OCI-LY1 (cell line): ENCODE measurements at regions not wholly inside any gene's neighbourhood (a gene's known extent, or its start where the extent isn't known, plus 50 kb on each side); places are given as distances from the start of the nearest gene placed in this dataset.

Experiments
- EZH2 ChIP-seq: fragments of 200-600 bp; sonication (generic), shearing (Covaris generic); IDR thresholded peaks from 2 replicates; pipeline ENCODE4 v1.8.0; 2017; ENCODE audit warnings: borderline replicate concordance, mixed run types, mild to moderate bottlenecking, antibody characterized with exemption, low read length, moderate library complexity, mixed read lengths
- TF ChIP-seq, protein P1 (sequence below): fragments of 200-600 bp; sonication (generic), shearing (Covaris generic); IDR thresholded peaks from 2 replicates; pipeline ENCODE4 v1.5.1; 2017; ENCODE audit warnings: mild to moderate bottlenecking, antibody characterized with exemption, low read length, moderate library complexity, mixed read lengths

DNA sequence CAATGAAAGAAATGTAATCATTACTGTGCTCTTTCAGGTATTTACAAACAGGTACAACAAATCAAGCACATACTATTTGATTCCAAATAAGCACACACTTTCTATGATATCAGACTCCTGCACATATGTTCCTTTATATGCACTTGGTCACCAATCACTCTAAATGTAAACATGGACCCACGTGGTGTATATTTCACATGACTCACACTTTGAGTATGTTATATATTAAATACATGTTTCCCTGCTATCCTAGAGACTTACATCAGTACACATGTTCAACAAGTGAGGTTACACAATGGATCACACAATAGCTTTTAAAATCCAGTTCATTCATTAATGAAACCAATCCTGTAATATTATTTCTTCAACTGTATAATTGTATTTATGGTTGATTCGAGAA is 683.5 kb downstream of the NR2F2 start:
- TF ChIP-seq, protein P1, sequence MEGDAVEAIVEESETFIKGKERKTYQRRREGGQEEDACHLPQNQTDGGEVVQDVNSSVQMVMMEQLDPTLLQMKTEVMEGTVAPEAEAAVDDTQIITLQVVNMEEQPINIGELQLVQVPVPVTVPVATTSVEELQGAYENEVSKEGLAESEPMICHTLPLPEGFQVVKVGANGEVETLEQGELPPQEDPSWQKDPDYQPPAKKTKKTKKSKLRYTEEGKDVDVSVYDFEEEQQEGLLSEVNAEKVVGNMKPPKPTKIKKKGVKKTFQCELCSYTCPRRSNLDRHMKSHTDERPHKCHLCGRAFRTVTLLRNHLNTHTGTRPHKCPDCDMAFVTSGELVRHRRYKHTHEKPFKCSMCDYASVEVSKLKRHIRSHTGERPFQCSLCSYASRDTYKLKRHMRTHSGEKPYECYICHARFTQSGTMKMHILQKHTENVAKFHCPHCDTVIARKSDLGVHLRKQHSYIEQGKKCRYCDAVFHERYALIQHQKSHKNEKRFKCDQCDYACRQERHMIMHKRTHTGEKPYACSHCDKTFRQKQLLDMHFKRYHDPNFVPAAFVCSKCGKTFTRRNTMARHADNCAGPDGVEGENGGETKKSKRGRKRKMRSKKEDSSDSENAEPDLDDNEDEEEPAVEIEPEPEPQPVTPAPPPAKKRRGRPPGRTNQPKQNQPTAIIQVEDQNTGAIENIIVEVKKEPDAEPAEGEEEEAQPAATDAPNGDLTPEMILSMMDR: no peak
- TF ChIP-seq EZH2: no peak
